ENCODE measurements at regions not wholly inside any gene's neighbourhood (a gene's known extent, or its start where the extent isn't known, plus 50 kb on each side); places are given as distances from the start of the nearest gene placed in this dataset.

GRCh38 chr6:4580361-4580760 lies 195.8 kb upstream of the CDYL start:
- ATAC-seq (no peak), DNase-seq (ENCODE audit: extremely low read depth in 1 of 4, low spot score in 3 of 4) (no peak), FAIRE-seq (no peak)
- Histone ChIP-seq H3K79me2 (ENCODE audit: control insufficient read depth, insufficient read depth, low read length) (no peaks in the 10 kb centered on the region), H3K4me3 (no peak overlapping the region), H3K9ac (ENCODE audit: insufficient read depth in 1 of 2, low read depth in 2 of 2, low read length in 2 of 2) (no peak overlapping the region), H3K4me2 (ENCODE audit: insufficient read depth, low read length) (no peak overlapping the region), H3K9me3 (replicated peaks; ENCODE audit: control insufficient read depth, insufficient read depth, low read depth, low read length) (no peaks in the 10 kb centered on the region), H3K4me1 (replicated peaks in 1 of 2; ENCODE audit: control insufficient read depth in 2 of 2, insufficient read depth in 2 of 2, low read length in 2 of 2) (no peaks in the 10 kb centered on the region), H3K9me1 (ENCODE audit: control insufficient read depth, insufficient read depth, low read length) (no peaks in the 10 kb centered on the region), H3K27me3 (ENCODE audit: control insufficient read depth in 2 of 2, insufficient read depth in 2 of 2, low read length in 2 of 2) (peaks cover 2 to 29% of the 10 kb centered on the region in 2 experiments; a peak in 3 of 5 replicates), H3K36me3 (ENCODE audit: control insufficient read depth, insufficient read depth, low read length) (no peaks in the 10 kb centered on the region), H4K20me1 (replicated peaks; ENCODE audit: control insufficient read depth, insufficient read depth, low read length) (no peaks in the 10 kb centered on the region), H3K27ac (ENCODE audit: extremely low read depth, low read depth, low read length) (no peak overlapping the region), H2AFZ (ENCODE audit: low read depth, low read length) (no peak overlapping the region)
- ChIA-PET CTCF (ENCODE audit: low intra/inter-chr PET ratio) (no interaction called here), POLR2A (no interaction called here)
- BruUV-seq (replicated peaks) = no TSS peak
- TF ChIP-seq ZNF830 (CRISPR knock-in tag; IDR thresholded peaks at IDR 0.05) (no peak), CBFA2T3 (IDR thresholded peaks at IDR 0.05) (0 out of 2 replicates have a peak, but pooled peaks have one; percentile 11)
- TF ChIP-seq, protein P1, sequence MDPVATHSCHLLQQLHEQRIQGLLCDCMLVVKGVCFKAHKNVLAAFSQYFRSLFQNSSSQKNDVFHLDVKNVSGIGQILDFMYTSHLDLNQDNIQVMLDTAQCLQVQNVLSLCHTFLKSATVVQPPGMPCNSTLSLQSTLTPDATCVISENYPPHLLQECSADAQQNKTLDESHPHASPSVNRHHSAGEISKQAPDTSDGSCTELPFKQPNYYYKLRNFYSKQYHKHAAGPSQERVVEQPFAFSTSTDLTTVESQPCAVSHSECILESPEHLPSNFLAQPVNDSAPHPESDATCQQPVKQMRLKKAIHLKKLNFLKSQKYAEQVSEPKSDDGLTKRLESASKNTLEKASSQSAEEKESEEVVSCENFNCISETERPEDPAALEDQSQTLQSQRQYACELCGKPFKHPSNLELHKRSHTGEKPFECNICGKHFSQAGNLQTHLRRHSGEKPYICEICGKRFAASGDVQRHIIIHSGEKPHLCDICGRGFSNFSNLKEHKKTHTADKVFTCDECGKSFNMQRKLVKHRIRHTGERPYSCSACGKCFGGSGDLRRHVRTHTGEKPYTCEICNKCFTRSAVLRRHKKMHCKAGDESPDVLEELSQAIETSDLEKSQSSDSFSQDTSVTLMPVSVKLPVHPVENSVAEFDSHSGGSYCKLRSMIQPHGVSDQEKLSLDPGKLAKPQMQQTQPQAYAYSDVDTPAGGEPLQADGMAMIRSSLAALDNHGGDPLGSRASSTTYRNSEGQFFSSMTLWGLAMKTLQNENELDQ (CRISPR knock-in tag; IDR thresholded peaks at IDR 0.05; ENCODE audit: borderline replicate concordance) = no peak
- in situ Hi-C loops (cut with MboI) = no loop called here
- 16% methylated on average over 1 of the region's 1 CpG for WGBS (ENCODE audit: insufficient coverage, low coverage, missing lambda C conversion rate)
- intact Hi-C loops (cut with micrococcal nuclease) = no loop called here

GRCh38 chr6:4577406-4577805 lies 198.8 kb upstream of the CDYL start:
- Histone ChIP-seq H3K79me2 (ENCODE audit: control insufficient read depth, insufficient read depth, low read length) (no peaks in the 10 kb centered on the region), H3K9me1 (ENCODE audit: control insufficient read depth, insufficient read depth, low read length) (no peaks in the 10 kb centered on the region), H4K20me1 (replicated peaks; ENCODE audit: control insufficient read depth, insufficient read depth, low read length) (no peaks in the 10 kb centered on the region), H3K4me2 (ENCODE audit: insufficient read depth, low read length) (no peak overlapping the region), H3K9ac (ENCODE audit: insufficient read depth in 1 of 2, low read depth in 2 of 2, low read length in 2 of 2) (no peak overlapping the region), H3K27ac (ENCODE audit: extremely low read depth, low read depth, low read length) (no peak overlapping the region), H3K27me3 (ENCODE audit: control insufficient read depth in 2 of 2, insufficient read depth in 2 of 2, low read length in 2 of 2) (peaks cover 0 to 20% of the 10 kb centered on the region in 2 experiments; a peak in 2 of 5 replicates), H3K9me3 (replicated peaks; ENCODE audit: control insufficient read depth, insufficient read depth, low read depth, low read length) (no peaks in the 10 kb centered on the region), H2AFZ (ENCODE audit: low read depth, low read length) (no peak overlapping the region), H3K4me1 (replicated peaks in 1 of 2; ENCODE audit: control insufficient read depth in 2 of 2, insufficient read depth in 2 of 2, low read length in 2 of 2) (no peaks in the 10 kb centered on the region), H3K4me3 (no peak overlapping the region), H3K36me3 (ENCODE audit: control insufficient read depth, insufficient read depth, low read length) (no peaks in the 10 kb centered on the region)
- CTCF ChIA-PET (ENCODE audit: low intra/inter-chr PET ratio) = no interaction called here
- in situ Hi-C loops (cut with MboI) (no loop called here), intact Hi-C loops (cut with micrococcal nuclease) (no loop called here)
- no peak for FAIRE-seq
- DNase-seq (ENCODE audit: extremely low read depth in 1 of 4, low spot score in 3 of 4) = no peak
- TF ChIP-seq KAT8 (IDR thresholded peaks at IDR 0.05; ENCODE audit: low read depth) (no peak), ZNF23 (CRISPR knock-in tag; IDR thresholded peaks at IDR 0.05) (no peak), IRF2 (CRISPR knock-in tag; IDR thresholded peaks at IDR 0.05) (no peak), MYNN (IDR thresholded peaks at IDR 0.05) (no peak), MYNN (CRISPR knock-in tag; IDR thresholded peaks at IDR 0.05) (no peak), NFXL1 (CRISPR knock-in tag; IDR thresholded peaks at IDR 0.05) (no peak), ZNF134 (CRISPR knock-in tag; conservative IDR thresholded peaks at IDR 0.05) (no peak), ZSCAN29 (IDR thresholded peaks at IDR 0.05) (no peak), GTF2F1 (IDR thresholded peaks at IDR 0.05; ENCODE audit: low read depth, low read length) (no peak), HSF4 (CRISPR knock-in tag; IDR thresholded peaks at IDR 0.05; ENCODE audit: borderline replicate concordance) (no peak)
- TF ChIP-seq, protein P2, sequence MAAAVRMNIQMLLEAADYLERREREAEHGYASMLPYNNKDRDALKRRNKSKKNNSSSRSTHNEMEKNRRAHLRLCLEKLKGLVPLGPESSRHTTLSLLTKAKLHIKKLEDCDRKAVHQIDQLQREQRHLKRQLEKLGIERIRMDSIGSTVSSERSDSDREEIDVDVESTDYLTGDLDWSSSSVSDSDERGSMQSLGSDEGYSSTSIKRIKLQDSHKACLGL (CRISPR knock-in tag; IDR thresholded peaks at IDR 0.05; ENCODE audit: borderline replicate concordance, poor library complexity, severe bottlenecking) = no peak
- no peak for ATAC-seq
- POLR2A ChIA-PET = interaction anchor here (1.3 to 1.7 kb wide), 2 partner anchors 12 to 27 kb away, joined by 4 to 5 read pairs; no protein-coding TSS in a partner anchor
- BruUV-seq (replicated peaks) = no TSS peak
- WGBS (ENCODE audit: insufficient coverage, low coverage, missing lambda C conversion rate) = 4% methylated on average over 2 of the region's 2 CpGs

Measured in K562 (cell line).